HUES6 (cell line): ENCODE measurements at regions not wholly inside any gene's neighbourhood (a gene's known extent, or its start where the extent isn't known, plus 50 kb on each side); places are given as distances from the start of the nearest gene placed in this dataset.

Source experiments
- H3K27ac ChIP-seq: 2 replicates; pipeline ENCODE4 v1.7.0; 2013; ENCODE audit warnings: low read depth, mild to moderate bottlenecking, low read length, inconsistent platforms
- H3K27me3 ChIP-seq: 2 replicates; pipeline ENCODE4 v1.6.1; 2013; ENCODE audit warnings: low read length; ENCODE audit not compliant: control insufficient read depth, insufficient read depth
- H3K36me3 ChIP-seq: 2 replicates; pipeline ENCODE4 v1.6.1; 2013; ENCODE audit warnings: low read length; ENCODE audit not compliant: control insufficient read depth, insufficient read depth
- H3K4me1 ChIP-seq: 2 replicates; pipeline ENCODE4 v1.6.1; 2013; ENCODE audit warnings: low read length; ENCODE audit not compliant: control insufficient read depth, insufficient read depth
- H3K4me3 ChIP-seq: 2 replicates; pipeline ENCODE4 v1.5.1; 2013; ENCODE audit warnings: low read depth, low read length
- H3K9ac ChIP-seq: one replicate; pipeline ENCODE4 v1.6.1; 2013; ENCODE audit warnings: mild to moderate bottlenecking, low read length
- H3K9me3 ChIP-seq: 2 replicates; pipeline ENCODE4 v1.6.1; 2013; ENCODE audit warnings: low read depth, low read length; ENCODE audit not compliant: control insufficient read depth, insufficient read depth

DNA sequence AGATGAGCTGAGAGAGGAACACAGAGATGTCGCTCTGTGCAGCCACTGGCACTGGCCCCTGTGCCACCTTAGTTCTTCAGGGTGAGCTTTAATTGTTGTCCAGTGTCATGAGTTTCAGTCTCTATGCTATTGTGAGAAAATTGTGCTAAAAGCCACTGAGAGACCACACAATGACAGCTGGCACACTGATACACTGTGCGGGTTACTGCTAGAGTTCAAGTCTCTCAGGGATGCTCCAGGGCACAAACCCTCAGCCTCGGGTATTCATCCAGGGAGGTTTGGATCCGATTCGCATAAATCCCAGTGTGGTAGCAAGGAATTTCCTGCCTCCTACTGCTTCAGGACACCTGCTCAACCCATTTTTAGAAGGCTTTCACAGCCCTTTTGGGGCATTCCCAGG, 68.1 kb upstream of the EDNRB start:
- Histone ChIP-seq H3K36me3 (no peaks in the 10 kb centered on the region), H3K4me3 (no peak overlapping the region), H3K9ac (no peak overlapping the region), H3K27me3 (no peaks in the 10 kb centered on the region), H3K4me1 (peaks cover 11% of the 10 kb centered on the region; the same call in 1 of the 2 replicates), H3K9me3 (no peaks in the 10 kb centered on the region), H3K27ac (no peak overlapping the region)

GRCh38 chr13:77985866-77986636, 67.4 kb upstream of the EDNRB start:
- Histone ChIP-seq H3K4me1 (peaks cover 12% of the 10 kb centered on the region; the same call in 1 of the 2 replicates), H3K9me3 (no peaks in the 10 kb centered on the region), H3K9ac (no peak overlapping the region), H3K27ac (no peak overlapping the region), H3K27me3 (no peaks in the 10 kb centered on the region), H3K4me3 (no peak overlapping the region), H3K36me3 (no peaks in the 10 kb centered on the region)

DNA sequence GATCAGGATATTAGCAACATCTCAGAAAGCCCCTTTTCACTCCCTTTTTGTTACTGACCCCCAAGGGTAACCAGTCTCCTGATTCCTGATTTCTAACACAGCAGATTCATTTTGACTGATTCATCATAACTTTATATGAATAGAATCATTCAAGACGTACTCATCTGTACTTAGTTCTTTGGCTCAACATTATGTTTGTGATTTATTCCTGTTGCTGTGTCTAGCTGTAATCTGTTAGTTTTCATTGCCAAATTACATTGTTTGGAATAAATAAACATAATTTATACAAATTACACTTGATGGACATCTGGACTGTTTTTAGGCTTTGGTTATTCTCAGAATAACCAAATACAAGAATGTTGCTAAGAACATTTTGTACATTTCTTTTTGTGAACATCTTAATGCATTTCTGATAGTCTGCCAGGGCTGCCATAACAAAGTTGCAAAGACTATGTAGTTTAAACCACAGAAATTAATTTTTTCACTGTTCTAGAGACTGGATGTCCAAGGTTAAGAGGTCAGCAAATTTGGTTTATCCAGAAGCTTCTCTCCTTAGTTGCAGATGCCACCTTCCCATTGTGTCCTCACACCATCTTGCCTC, 62.8 kb upstream of the EDNRB start:
- peaks cover 16% of the 10 kb centered on the region; the same call in 1 of the 2 replicates for H3K4me1 ChIP-seq
- H3K36me3 ChIP-seq, result no peaks in the 10 kb centered on the region
- peaks cover 6% of the 10 kb centered on the region; the same call in 1 of the 2 replicates for H3K9me3 ChIP-seq
- no peak overlapping the region for H3K4me3 ChIP-seq
- no peaks in the 10 kb centered on the region for H3K27me3 ChIP-seq
- no peak overlapping the region for H3K9ac ChIP-seq
- peak overlapping the region; percentile 69; the same call in 1 of the 2 replicates for H3K27ac ChIP-seq

DNA sequence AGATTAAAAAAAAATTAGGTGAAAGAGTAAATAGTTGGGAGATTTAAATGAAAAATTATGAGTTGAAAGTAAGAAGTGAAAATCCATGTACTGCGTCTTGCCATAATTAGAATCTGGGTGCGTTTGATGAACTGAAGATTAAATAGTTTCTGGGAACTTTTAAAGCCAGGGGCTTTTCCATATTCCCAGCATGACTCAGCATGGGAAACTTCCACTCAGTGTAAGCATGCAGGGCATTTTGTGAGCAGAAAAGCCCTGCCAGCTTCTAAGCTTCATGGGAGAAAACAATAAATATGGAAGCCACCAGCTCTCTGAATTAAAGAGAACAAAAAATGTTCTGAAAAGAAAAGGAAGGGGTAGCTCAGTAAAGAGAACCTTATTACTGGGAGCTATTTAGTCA, 62.0 kb upstream of the EDNRB start:
- peaks cover 6% of the 10 kb centered on the region; the same call in 1 of the 2 replicates for H3K9me3 ChIP-seq
- no peaks in the 10 kb centered on the region for H3K27me3 ChIP-seq
- H3K9ac ChIP-seq, result no peak overlapping the region
- H3K4me1 ChIP-seq, result peaks cover 16% of the 10 kb centered on the region; the same call in 1 of the 2 replicates
- H3K4me3 ChIP-seq, result no peak overlapping the region
- no peaks in the 10 kb centered on the region for H3K36me3 ChIP-seq
- H3K27ac ChIP-seq, result peak overlapping the region; percentile 69; the same call in 1 of the 2 replicates

DNA sequence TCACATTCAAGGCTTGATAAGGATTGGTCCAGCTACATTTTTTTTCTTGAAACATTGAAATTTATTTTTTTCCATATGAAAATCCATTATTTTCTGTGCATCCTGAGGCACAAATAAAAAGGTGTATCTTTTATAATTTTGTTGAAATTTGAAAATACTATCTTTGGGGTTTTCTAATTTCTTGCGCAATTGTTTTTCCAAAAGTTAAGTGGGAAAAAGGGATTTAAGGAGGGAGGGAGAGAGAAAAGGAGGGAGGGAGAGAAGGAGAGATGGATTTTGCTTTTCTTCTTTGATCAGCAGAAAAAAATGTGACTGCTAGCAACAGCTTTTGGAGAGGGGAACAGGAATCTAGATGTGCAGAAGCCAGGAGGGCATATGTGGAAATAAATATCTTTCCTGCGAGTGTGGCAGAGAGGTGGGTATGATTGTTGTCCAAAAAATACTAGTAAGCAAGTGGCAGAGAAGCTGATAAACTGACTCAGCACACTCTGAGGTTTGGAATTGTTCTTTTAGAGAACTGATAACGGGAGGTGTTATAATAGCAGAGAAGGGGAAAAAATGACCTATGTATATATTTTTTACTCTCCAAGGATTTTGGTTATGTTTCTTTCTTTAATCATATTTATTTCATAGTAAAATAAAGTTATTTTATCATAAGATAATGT, 61.2 kb upstream of the EDNRB start:
- Histone ChIP-seq H3K4me1 (peaks cover 16% of the 10 kb centered on the region; the same call in 1 of the 2 replicates), H3K4me3 (no peak overlapping the region), H3K36me3 (no peaks in the 10 kb centered on the region), H3K27ac (no peak overlapping the region), H3K9me3 (peaks cover 8% of the 10 kb centered on the region; the same call in 1 of the 2 replicates), H3K27me3 (no peaks in the 10 kb centered on the region), H3K9ac (no peak overlapping the region)

- H3K36me3 ChIP-seq, result no peaks in the 10 kb centered on the region
- H3K9ac ChIP-seq, result no peak overlapping the region
- peaks cover 23% of the 10 kb centered on the region; the same call in 1 of the 2 replicates for H3K9me3 ChIP-seq
- H3K27ac ChIP-seq, result no peak overlapping the region
- peaks cover 5% of the 10 kb centered on the region; the same call in 1 of the 2 replicates for H3K4me1 ChIP-seq
- H3K4me3 ChIP-seq, result no peak overlapping the region
- H3K27me3 ChIP-seq, result no peaks in the 10 kb centered on the region
Measured at GRCh38 chr13:77975358-77976042, 56.9 kb upstream of the EDNRB start.

- no peaks in the 10 kb centered on the region for H3K36me3 ChIP-seq
Measured at GRCh38 chr13:77969299-77969698, 50.7 kb upstream of the EDNRB start.

More at GRCh38 chr13:77969299-77969698, 50.7 kb upstream of the EDNRB start:
- no peak overlapping the region for H3K4me3 ChIP-seq
- H3K27ac ChIP-seq, result no peak overlapping the region
- no peaks in the 10 kb centered on the region for H3K4me1 ChIP-seq
- no peak overlapping the region for H3K9ac ChIP-seq
- peaks cover 19% of the 10 kb centered on the region; the same call in 1 of the 2 replicates for H3K9me3 ChIP-seq
- H3K27me3 ChIP-seq, result no peaks in the 10 kb centered on the region
